ENCODE measurements at regions not wholly inside any gene's neighbourhood (a gene's known extent, or its start where the extent isn't known, plus 50 kb on each side); places are given as distances from the start of the nearest gene placed in this dataset.

DNA sequence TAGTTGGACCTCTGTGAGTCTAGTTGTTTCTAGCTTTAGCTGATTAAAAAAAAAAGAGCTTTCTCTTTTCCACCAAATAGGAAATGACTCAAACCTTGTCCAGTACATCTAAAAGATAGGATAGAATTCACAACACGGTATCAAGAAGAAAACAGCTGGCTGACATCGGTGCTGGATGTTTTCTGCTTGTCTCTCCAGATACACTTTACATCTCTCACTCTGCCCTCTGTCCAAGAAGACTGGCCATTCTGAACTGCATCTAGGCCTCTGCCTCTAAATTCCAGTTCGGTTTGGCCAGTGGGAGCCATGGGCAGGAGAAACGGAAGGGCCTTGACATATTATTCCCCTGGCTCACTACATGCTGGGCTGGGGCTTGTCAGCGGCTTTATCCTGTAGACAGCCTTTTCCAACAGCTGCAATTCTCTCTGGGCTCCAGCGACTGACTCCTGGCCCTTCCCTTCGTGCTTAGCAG lies 57.3 kb upstream of the SHISA3 start:
- TF ChIP-seq, protein P1, sequence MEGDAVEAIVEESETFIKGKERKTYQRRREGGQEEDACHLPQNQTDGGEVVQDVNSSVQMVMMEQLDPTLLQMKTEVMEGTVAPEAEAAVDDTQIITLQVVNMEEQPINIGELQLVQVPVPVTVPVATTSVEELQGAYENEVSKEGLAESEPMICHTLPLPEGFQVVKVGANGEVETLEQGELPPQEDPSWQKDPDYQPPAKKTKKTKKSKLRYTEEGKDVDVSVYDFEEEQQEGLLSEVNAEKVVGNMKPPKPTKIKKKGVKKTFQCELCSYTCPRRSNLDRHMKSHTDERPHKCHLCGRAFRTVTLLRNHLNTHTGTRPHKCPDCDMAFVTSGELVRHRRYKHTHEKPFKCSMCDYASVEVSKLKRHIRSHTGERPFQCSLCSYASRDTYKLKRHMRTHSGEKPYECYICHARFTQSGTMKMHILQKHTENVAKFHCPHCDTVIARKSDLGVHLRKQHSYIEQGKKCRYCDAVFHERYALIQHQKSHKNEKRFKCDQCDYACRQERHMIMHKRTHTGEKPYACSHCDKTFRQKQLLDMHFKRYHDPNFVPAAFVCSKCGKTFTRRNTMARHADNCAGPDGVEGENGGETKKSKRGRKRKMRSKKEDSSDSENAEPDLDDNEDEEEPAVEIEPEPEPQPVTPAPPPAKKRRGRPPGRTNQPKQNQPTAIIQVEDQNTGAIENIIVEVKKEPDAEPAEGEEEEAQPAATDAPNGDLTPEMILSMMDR (IDR thresholded peaks at IDR 0.05): no peak
- TF ChIP-seq POLR2AphosphoS5 (IDR thresholded peaks at IDR 0.05) (no peak), EP300 (IDR thresholded peaks at IDR 0.05; ENCODE audit: low read depth) (no peak), POLR2A (IDR thresholded peaks at IDR 0.05) (no peak)

All from transverse colon (tissue), 4 donors.